Loucy (cell line): ENCODE measurements at regions not wholly inside any gene's neighbourhood (a gene's known extent, or its start where the extent isn't known, plus 50 kb on each side); places are given as distances from the start of the nearest gene placed in this dataset.

Experiments used
- H2AFZ ChIP-seq: fragments of 200-600 bp; sonication (generic); 2 replicates; pipeline ENCODE4 v1.6.0; 2016; ENCODE audit warnings: antibody characterized with exemption, mild to moderate bottlenecking, low read length, moderate library complexity
- H3F3A ChIP-seq: fragments of 200-600 bp; 2 replicates; pipeline ENCODE4 v1.6.0; 2016; ENCODE audit warnings: antibody characterized with exemption, low read depth, mild to moderate bottlenecking
- H3K27me3 ChIP-seq: fragments of 200-600 bp; sonication (generic); 2 replicates; pipeline ENCODE4 v1.6.1; 2014; ENCODE audit warnings: low read length, mild to moderate bottlenecking; ENCODE audit not compliant: insufficient read depth, poor library complexity, severe bottlenecking
- H3K36me3 ChIP-seq: fragments of 200-600 bp; sonication (generic); 2 replicates; pipeline ENCODE4 v1.6.1; 2016; ENCODE audit warnings: low read length; ENCODE audit not compliant: insufficient read depth
- H3K4me1 ChIP-seq: fragments of 200-600 bp; sonication (generic); 2 replicates; pipeline ENCODE4 v1.5.1; 2014; ENCODE audit warnings: low read length, mild to moderate bottlenecking; ENCODE audit not compliant: insufficient read depth, poor library complexity, severe bottlenecking
- H3K4me2 ChIP-seq: fragments of 200-600 bp; sonication (generic); 2 replicates; pipeline ENCODE4 v1.6.0; 2014; ENCODE audit warnings: antibody characterized with exemption, low read length, low read depth, mild to moderate bottlenecking; ENCODE audit not compliant: poor library complexity, severe bottlenecking
- H3K4me3 ChIP-seq: fragments of 200-600 bp; sonication (generic); 2 replicates; pipeline ENCODE4 v1.5.1; 2014; ENCODE audit warnings: low read length, mild to moderate bottlenecking, mixed read lengths; ENCODE audit not compliant: poor library complexity, severe bottlenecking
- H3K79me2 ChIP-seq: fragments of 200-600 bp; sonication (generic); 2 replicates; pipeline ENCODE4 v1.6.1; 2014; ENCODE audit warnings: low read length; ENCODE audit not compliant: insufficient read depth
- H3K9ac ChIP-seq: fragments of 200-600 bp; sonication (generic); 2 replicates; pipeline ENCODE4 v1.6.0; 2014; ENCODE audit warnings: mild to moderate bottlenecking, low read depth, low read length, moderate library complexity; ENCODE audit not compliant: poor library complexity, severe bottlenecking
- H3K9me2 ChIP-seq: fragments of 200-600 bp; sonication (generic); replicated peaks from 2 replicates; pipeline ENCODE4 v1.6.1; 2016; ENCODE audit warnings: low read depth, low read length, mixed read lengths
- H3K9me3 ChIP-seq: fragments of 200-600 bp; sonication (generic); 2 replicates; pipeline ENCODE4 v1.6.1; 2014; ENCODE audit warnings: mild to moderate bottlenecking, antibody characterized with exemption, low read length, low read depth; ENCODE audit not compliant: insufficient read depth
- H4K20me1 ChIP-seq: fragments of 200-600 bp; sonication (generic); 2 replicates; pipeline ENCODE4 v1.6.0; 2014; ENCODE audit warnings: antibody characterized with exemption, low read length, mild to moderate bottlenecking; ENCODE audit not compliant: insufficient read depth, poor library complexity, severe bottlenecking
- CTCF ChIP-seq: fragments of 200-600 bp; sonication (generic); conservative IDR thresholded peaks from 2 replicates; pipeline ENCODE4 v1.5.1; 2014; ENCODE audit warnings: mild to moderate bottlenecking, antibody characterized with exemption, low read length
- EZH2phosphoT487 ChIP-seq: fragments of 200-600 bp; IDR thresholded peaks from 2 replicates; pipeline ENCODE4 v1.6.1; 2018; ENCODE audit warnings: antibody characterized with exemption, mild to moderate bottlenecking, moderate library complexity, borderline replicate concordance

DNA sequence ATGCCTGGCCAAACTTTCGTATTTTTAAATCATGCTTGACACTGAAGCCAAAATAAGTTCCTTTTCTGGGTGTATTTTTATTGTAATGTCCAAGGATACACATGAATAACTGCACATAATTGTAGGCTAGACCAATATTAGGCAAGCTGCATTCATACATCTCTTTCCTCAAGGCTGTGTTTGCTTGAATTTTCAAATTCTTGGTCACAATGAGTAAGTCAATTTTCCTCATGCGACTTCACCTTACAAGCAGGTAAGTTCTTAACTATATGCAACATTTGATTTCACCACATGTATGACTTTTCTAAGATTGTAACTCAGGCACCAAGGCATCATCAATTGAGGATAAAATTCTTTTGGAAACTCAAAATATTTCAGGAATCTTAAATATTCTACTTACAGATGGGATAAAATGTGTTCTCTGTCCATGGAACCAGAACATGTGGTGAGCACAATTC lies 112.4 kb upstream of the ZNF217 start:
- no peak for TF ChIP-seq EZH2phosphoT487
- TF ChIP-seq CTCF = no peak
- peak overlapping the region; percentile 78 for H3K4me2 ChIP-seq
- H3K79me2 ChIP-seq = no peaks in the 10 kb centered on the region
- peak overlapping the region; percentile 64 for H2AFZ ChIP-seq
- H3F3A ChIP-seq = peaks cover 19% of the 10 kb centered on the region
- H3K9ac ChIP-seq = peak overlapping the region; percentile 61
- H3K4me1 ChIP-seq = peaks cover 43% of the 10 kb centered on the region
- H3K9me3 ChIP-seq = no peaks in the 10 kb centered on the region
- no peaks in the 10 kb centered on the region for H3K27me3 ChIP-seq
- H3K9me2 ChIP-seq = no peaks in the 10 kb centered on the region
- no peaks in the 10 kb centered on the region for H3K36me3 ChIP-seq
- peak overlapping the region; percentile 39 for H3K4me3 ChIP-seq
- no peaks in the 10 kb centered on the region for H4K20me1 ChIP-seq

- no peaks in the 10 kb centered on the region for H4K20me1 ChIP-seq
- no peaks in the 10 kb centered on the region for H3K27me3 ChIP-seq
- H3K9ac ChIP-seq = no peak overlapping the region
- no peaks in the 10 kb centered on the region for H3K79me2 ChIP-seq
- H3F3A ChIP-seq = peaks cover 9% of the 10 kb centered on the region
- no peaks in the 10 kb centered on the region for H3K36me3 ChIP-seq
- no peak overlapping the region for H2AFZ ChIP-seq
- no peak for TF ChIP-seq CTCF
- TF ChIP-seq EZH2phosphoT487 = no peak
- H3K4me3 ChIP-seq = no peak overlapping the region
- H3K9me3 ChIP-seq = no peaks in the 10 kb centered on the region
- H3K4me1 ChIP-seq = peaks cover 46% of the 10 kb centered on the region
- no peak overlapping the region for H3K4me2 ChIP-seq
- H3K9me2 ChIP-seq = no peaks in the 10 kb centered on the region
Observed at GRCh38 chr20:53702617-53703016, 109.0 kb upstream of the ZNF217 start.

DNA sequence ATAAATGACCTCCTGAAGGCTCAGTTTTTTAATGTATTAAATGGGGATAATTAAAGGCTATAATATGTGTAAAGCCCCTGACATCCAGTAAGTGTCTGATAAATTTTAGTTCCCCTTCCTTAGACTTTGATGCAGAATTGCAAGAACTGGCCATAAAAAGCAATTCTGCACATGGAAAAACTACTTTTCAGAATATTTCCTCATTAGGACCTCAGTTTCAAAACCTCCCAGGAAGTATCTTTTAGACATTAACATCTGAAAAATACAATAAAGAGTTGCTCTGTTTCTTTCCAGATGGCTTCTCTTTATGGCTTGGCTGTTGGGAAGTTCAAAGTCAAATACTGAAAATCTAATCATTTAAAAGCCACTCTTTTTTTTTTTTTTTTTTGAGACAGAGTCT lies 106.3 kb upstream of the ZNF217 start:
- Histone ChIP-seq H3K27me3 (no peaks in the 10 kb centered on the region), H3K36me3 (no peaks in the 10 kb centered on the region), H3F3A (no peaks in the 10 kb centered on the region), H3K9me3 (no peaks in the 10 kb centered on the region), H3K9ac (no peak overlapping the region), H3K79me2 (no peaks in the 10 kb centered on the region), H4K20me1 (no peaks in the 10 kb centered on the region), H3K4me3 (no peak overlapping the region), H3K4me2 (peak overlapping the region; percentile 30), H3K4me1 (peaks cover 28% of the 10 kb centered on the region), H2AFZ (no peak overlapping the region; the same call in 1 of the 2 replicates), H3K9me2 (no peaks in the 10 kb centered on the region)
- TF ChIP-seq EZH2phosphoT487 (no peak), CTCF (no peak)
